ENCODE measurements at regions not wholly inside any gene's neighbourhood (a gene's known extent, or its start where the extent isn't known, plus 50 kb on each side); places are given as distances from the start of the nearest gene placed in this dataset.

- 100% methylated on average over 1 of the region's 1 CpG for WGBS (ENCODE audit: insufficient coverage)
Observed at GRCh38 chr20:11130554-11131166, 456.9 kb upstream of the JAG1 start.

GRCh38 chr20:11132819-11133415 lies 459.1 kb upstream of the JAG1 start:
- Histone ChIP-seq H3K36me3 (ENCODE audit: control insufficient read depth, insufficient read depth, low read length) (no peaks in the 10 kb centered on the region), H3K27ac (ENCODE audit: low read depth, low read length) (no peak overlapping the region), H3K4me1 (ENCODE audit: control insufficient read depth, insufficient read depth, low read length) (no peaks in the 10 kb centered on the region), H3K9me3 (ENCODE audit: control insufficient read depth, insufficient read depth, low read length) (no peaks in the 10 kb centered on the region), H3K4me3 (ENCODE audit: low read depth, low read length) (no peak overlapping the region), H3K27me3 (ENCODE audit: control insufficient read depth, insufficient read depth, low read length) (no peaks in the 10 kb centered on the region)
- WGBS (ENCODE audit: insufficient coverage): no CpG with 5 or more reads among the region's 3 CpGs
- DNase-seq (ENCODE audit: low read depth in 4 of 6, low spot score in 6 of 6): no peak

More at GRCh38 chr20:11130554-11131166, 456.9 kb upstream of the JAG1 start:
- H3K27me3 ChIP-seq (ENCODE audit: control insufficient read depth, insufficient read depth, low read length): no peaks in the 10 kb centered on the region
- H3K9me3 ChIP-seq (ENCODE audit: control insufficient read depth, insufficient read depth, low read length): no peaks in the 10 kb centered on the region
- no peak overlapping the region for H3K4me3 ChIP-seq (ENCODE audit: low read depth, low read length)
- DNase-seq (ENCODE audit: low read depth in 4 of 6, low spot score in 6 of 6): no peak
- H3K4me1 ChIP-seq (ENCODE audit: control insufficient read depth, insufficient read depth, low read length): no peaks in the 10 kb centered on the region
- no peak overlapping the region for H3K27ac ChIP-seq (ENCODE audit: low read depth, low read length)
- H3K36me3 ChIP-seq (ENCODE audit: control insufficient read depth, insufficient read depth, low read length): no peaks in the 10 kb centered on the region

GRCh38 chr20:11136691-11137090 lies 462.9 kb upstream of the JAG1 start:
- Histone ChIP-seq H3K27ac (ENCODE audit: low read depth, low read length) (no peak overlapping the region), H3K36me3 (ENCODE audit: control insufficient read depth, insufficient read depth, low read length) (no peaks in the 10 kb centered on the region), H3K27me3 (ENCODE audit: control insufficient read depth, insufficient read depth, low read length) (no peaks in the 10 kb centered on the region), H3K9me3 (ENCODE audit: control insufficient read depth, insufficient read depth, low read length) (no peaks in the 10 kb centered on the region), H3K4me1 (ENCODE audit: control insufficient read depth, insufficient read depth, low read length) (no peaks in the 10 kb centered on the region), H3K4me3 (ENCODE audit: low read depth, low read length) (no peak overlapping the region)
- no peak for DNase-seq (ENCODE audit: low read depth in 4 of 6, low spot score in 6 of 6)

GRCh38 chr20:11137688-11138087 lies 463.9 kb upstream of the JAG1 start:
- H3K4me3 ChIP-seq (ENCODE audit: low read depth, low read length): no peak overlapping the region
- H3K36me3 ChIP-seq (ENCODE audit: control insufficient read depth, insufficient read depth, low read length): no peaks in the 10 kb centered on the region
- H3K9me3 ChIP-seq (ENCODE audit: control insufficient read depth, insufficient read depth, low read length): no peaks in the 10 kb centered on the region
- no peak for DNase-seq (ENCODE audit: low read depth in 4 of 6, low spot score in 6 of 6)
- no peaks in the 10 kb centered on the region for H3K27me3 ChIP-seq (ENCODE audit: control insufficient read depth, insufficient read depth, low read length)
- WGBS (ENCODE audit: insufficient coverage): no CpG with 5 or more reads among the region's 3 CpGs
- H3K4me1 ChIP-seq (ENCODE audit: control insufficient read depth, insufficient read depth, low read length): no peaks in the 10 kb centered on the region
- H3K27ac ChIP-seq (ENCODE audit: low read depth, low read length): no peak overlapping the region

DNA sequence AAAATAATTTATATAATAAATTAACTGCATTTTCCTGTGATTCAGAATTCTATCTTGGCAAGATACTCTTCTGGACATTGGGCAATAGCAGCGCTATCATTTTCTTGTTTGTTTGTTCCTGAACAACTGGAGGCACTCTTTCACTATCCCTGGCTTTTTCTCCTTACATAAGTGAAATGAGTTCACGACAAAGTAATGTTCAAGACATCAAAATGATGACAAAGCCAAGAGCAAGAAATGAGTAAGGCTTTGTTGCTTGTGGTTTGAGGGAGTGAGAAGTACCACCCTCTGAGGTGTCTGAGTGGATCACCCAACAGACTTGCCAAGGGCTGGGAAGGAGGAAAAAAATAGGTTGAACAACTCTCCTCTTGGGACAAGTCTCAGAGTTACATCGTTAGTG lies 466.6 kb upstream of the JAG1 start:
- no peak for DNase-seq (ENCODE audit: low read depth in 4 of 6, low spot score in 6 of 6)

GRCh38 chr20:11143481-11143880 lies 469.7 kb upstream of the JAG1 start:
- Histone ChIP-seq H3K9me3 (ENCODE audit: control insufficient read depth, insufficient read depth, low read length) (no peaks in the 10 kb centered on the region), H3K4me1 (ENCODE audit: control insufficient read depth, insufficient read depth, low read length) (no peaks in the 10 kb centered on the region), H3K36me3 (ENCODE audit: control insufficient read depth, insufficient read depth, low read length) (no peaks in the 10 kb centered on the region), H3K27me3 (ENCODE audit: control insufficient read depth, insufficient read depth, low read length) (no peaks in the 10 kb centered on the region), H3K4me3 (ENCODE audit: low read depth, low read length) (no peak overlapping the region), H3K27ac (ENCODE audit: low read depth, low read length) (no peak overlapping the region)
- no peak for DNase-seq (ENCODE audit: low read depth in 4 of 6, low spot score in 6 of 6)
- WGBS (ENCODE audit: insufficient coverage): 80% methylated on average over 1 of the region's 2 CpGs

More for the DNA sequence above, 466.6 kb upstream of the JAG1 start:
- Histone ChIP-seq H3K27ac (ENCODE audit: low read depth, low read length) (no peak overlapping the region), H3K4me1 (ENCODE audit: control insufficient read depth, insufficient read depth, low read length) (no peaks in the 10 kb centered on the region), H3K36me3 (ENCODE audit: control insufficient read depth, insufficient read depth, low read length) (no peaks in the 10 kb centered on the region), H3K9me3 (ENCODE audit: control insufficient read depth, insufficient read depth, low read length) (no peaks in the 10 kb centered on the region), H3K4me3 (ENCODE audit: low read depth, low read length) (no peak overlapping the region), H3K27me3 (ENCODE audit: control insufficient read depth, insufficient read depth, low read length) (no peaks in the 10 kb centered on the region)
- 73% methylated on average over 2 of the region's 3 CpGs for WGBS (ENCODE audit: insufficient coverage)

- H3K4me3 ChIP-seq (ENCODE audit: low read depth, low read length): no peak overlapping the region
- 89% methylated on average over 6 of the region's 10 CpGs for WGBS (ENCODE audit: insufficient coverage)
- H3K4me1 ChIP-seq (ENCODE audit: control insufficient read depth, insufficient read depth, low read length): no peaks in the 10 kb centered on the region
- DNase-seq (ENCODE audit: low read depth in 4 of 6, low spot score in 6 of 6): peak in 1 of 6 donors; percentile 44
- H3K9me3 ChIP-seq (ENCODE audit: control insufficient read depth, insufficient read depth, low read length): no peaks in the 10 kb centered on the region
- H3K27me3 ChIP-seq (ENCODE audit: control insufficient read depth, insufficient read depth, low read length): no peaks in the 10 kb centered on the region
- H3K27ac ChIP-seq (ENCODE audit: low read depth, low read length): no peak overlapping the region
- H3K36me3 ChIP-seq (ENCODE audit: control insufficient read depth, insufficient read depth, low read length): no peaks in the 10 kb centered on the region
Observed at GRCh38 chr20:11144114-11144950, 470.5 kb upstream of the JAG1 start.

GRCh38 chr20:11145616-11146015 lies 471.8 kb upstream of the JAG1 start:
- no peak for DNase-seq (ENCODE audit: low read depth in 4 of 6, low spot score in 6 of 6)
- H3K4me3 ChIP-seq (ENCODE audit: low read depth, low read length): no peak overlapping the region
- no peaks in the 10 kb centered on the region for H3K9me3 ChIP-seq (ENCODE audit: control insufficient read depth, insufficient read depth, low read length)
- no peaks in the 10 kb centered on the region for H3K27me3 ChIP-seq (ENCODE audit: control insufficient read depth, insufficient read depth, low read length)
- H3K36me3 ChIP-seq (ENCODE audit: control insufficient read depth, insufficient read depth, low read length): no peaks in the 10 kb centered on the region
- no peak overlapping the region for H3K27ac ChIP-seq (ENCODE audit: low read depth, low read length)
- no peaks in the 10 kb centered on the region for H3K4me1 ChIP-seq (ENCODE audit: control insufficient read depth, insufficient read depth, low read length)
- WGBS (ENCODE audit: insufficient coverage): 83% methylated on average over 1 of the region's 3 CpGs

- Histone ChIP-seq H3K9me3 (ENCODE audit: control insufficient read depth, insufficient read depth, low read length) (no peaks in the 10 kb centered on the region), H3K27ac (ENCODE audit: low read depth, low read length) (no peak overlapping the region), H3K4me3 (ENCODE audit: low read depth, low read length) (no peak overlapping the region), H3K4me1 (ENCODE audit: control insufficient read depth, insufficient read depth, low read length) (no peaks in the 10 kb centered on the region), H3K27me3 (ENCODE audit: control insufficient read depth, insufficient read depth, low read length) (no peaks in the 10 kb centered on the region), H3K36me3 (ENCODE audit: control insufficient read depth, insufficient read depth, low read length) (no peaks in the 10 kb centered on the region)
- 40% methylated on average over 1 of the region's 1 CpG for WGBS (ENCODE audit: insufficient coverage)
- DNase-seq (ENCODE audit: low read depth in 4 of 6, low spot score in 6 of 6): no peak
Observed at GRCh38 chr20:11153819-11154218, 480.0 kb upstream of the JAG1 start.

Measured in spinal cord (tissue), 9 donors.